Heart right ventricle (tissue), 16 donors: ENCODE measurements at regions not wholly inside any gene's neighbourhood (a gene's known extent, or its start where the extent isn't known, plus 50 kb on each side); places are given as distances from the start of the nearest gene placed in this dataset.

Source experiments
- ATAC-seq, 8 donors: fragments of 200-7000 bp; cut with Tn5 transposase; one replicate each; pipeline ENCODE4 v1.9.1; 2020; ENCODE audit warnings: mild to moderate bottlenecking in 8 of 8, moderate library complexity in 8 of 8, moderate number of reproducible peaks in 1 of 8
- DNase-seq, 2 donors: peaks; one replicate each; pipeline ENCODE4 v3.0.0-alpha.2; 2020
- H3K27ac ChIP-seq, 10 donors: fragments of 200-600 bp; sonication (generic) in 2 of 10; one replicate each; pipeline versions ENCODE4 v1.5.0 to v1.8.0; 2020 to 2022; ENCODE audit warnings: mild to moderate bottlenecking in 3 of 10
- H3K27me3 ChIP-seq, 7 donors: fragments of 200-600 bp; one replicate each; pipeline ENCODE4 v1.8.0; 2021 to 2022; ENCODE audit warnings: mild to moderate bottlenecking in 2 of 7
- H3K36me3 ChIP-seq, 9 donors: fragments of 200-600 bp; sonication (generic) in 1 of 9; one replicate each; pipeline versions ENCODE4 v1.5.0 to v1.8.0; 2020 to 2022; ENCODE audit warnings: mild to moderate bottlenecking in 2 of 9
- H3K4me1 ChIP-seq, 9 donors: fragments of 200-600 bp; sonication (generic) in 1 of 9; one replicate each; pipeline versions ENCODE4 v1.5.0 to v1.8.0; 2020 to 2022; ENCODE audit warnings: mild to moderate bottlenecking in 4 of 9
- H3K4me3 ChIP-seq, 10 donors: fragments of 200-600 bp; sonication (generic) in 2 of 10; one replicate each; pipeline versions ENCODE4 v1.5.0 to v1.8.0; 2020 to 2022; ENCODE audit warnings: mild to moderate bottlenecking in 7 of 10, moderate library complexity in 2 of 10
- H3K9me3 ChIP-seq, 11 donors: fragments of 200-600 bp in 10 of 11; sonication (generic) in 2 of 11; one replicate each; pipeline versions ENCODE4 v1.5.0 to v1.8.0; 2013 to 2022; ENCODE audit warnings: mild to moderate bottlenecking in 2 of 11, control low read depth in 1 of 11, moderate library complexity in 1 of 11
- CTCF ChIP-seq, 9 donors: fragments of 200-600 bp; sonication (generic) in 2 of 9; IDR thresholded peaks; one replicate each; pipeline versions ENCODE4 v1.5.0 to v1.8.0; 2021 to 2022; ENCODE audit warnings: antibody characterized with exemption in 9 of 9, mild to moderate bottlenecking in 5 of 9, moderate library complexity in 1 of 9
- WGBS, 2 donors: extraction: QIAGEN DNeasy Blood & Tissue Kit; methylation state at CpG; one replicate each; pipeline ENCODE4 v1.1.7; 2013; ENCODE audit warnings: inconsistent platforms in 1 of 2; 5-methylcytosine and 5-hydroxymethylcytosine counted together
- intact Hi-C, 10 donors: fragments of 100-400 bp; cut with DNase I; formaldehyde crosslinking; loops; one replicate each; pipeline versions ENCODE4 v1.11.1 to v1.14.2; 2022
- donor health status: Arrhythmogenic right ventricular cardiomyopathy.
- donor health status: ischemic (EF 13 %, LVEDD 7.1; RV severe dilation, severe dysfunction).
- donor health status: healthy with polysubstance abuse.
- donor health status: DM: no; HTN: yes; CAD: no.
- donor health status: DM: no; HTN: no; CAD: no.
- donor health status: ischemic (EF 25% LVEDD 6.9; RV normal size, moderate dysfunction).
- donor health status: ischemic (EF 25% LVEDD 5.7; RV mildly dilated, moderate dysfunction).
- donor health status: healthy.
- donor health status: DM: yes; HTN: yes; CAD: no.
- donor health status: Ischemic cardiomyopathy.
- donor health status: ischemic (EF 35%, LVEDD 5.7; RV mildly dilated, moderate dysfunction).
- donor health status: nonischemic (EF 11% LVEDD 7.7; RV severe dilation, severe dysfunction).
- donor health status: DM: yes; HTN: yes; CAD: no.
- donor health status: PGD.
- donor health status: ischemic (EF 29% LVEDD 5.4; RV normal size, mild dysfunction).
- donor health status: nonischemic (EF 23%, LVEDD 6.1; RV moderate dilation, normal function).

- 91 to 94% methylated on average over 1 of the region's 1 CpG for WGBS, 2 donors
- peaks cover 0 to 13% (median 4%) of the 10 kb centered on the region in 9 donors for H3K4me1 ChIP-seq
- ATAC-seq (no peak), DNase-seq (no peak)
- no peaks in the 10 kb centered on the region for H3K36me3 ChIP-seq
- H3K27ac ChIP-seq, result no peak overlapping the region
- no peak for TF ChIP-seq CTCF (IDR thresholded peaks at IDR 0.05)
- H3K9me3 ChIP-seq, result peaks cover 0 to 5% (median 0%) of the 10 kb centered on the region in 11 donors
- no peaks in the 10 kb centered on the region for H3K27me3 ChIP-seq
- H3K4me3 ChIP-seq, result no peak overlapping the region
- intact Hi-C loops, result loop anchor here in 6 of 10 donors (10.0 kb wide), 6 partner anchors 81 to 1431 kb away; partner anchors contain the start of gene OSR1 (in 1 of the 6)
Measured at GRCh38 chr2:18433872-18434271, 126.6 kb downstream of the RDH14 start.

- intact Hi-C loops, result loop anchor here in 6 of 10 donors (10.0 kb wide), 6 partner anchors 82 to 1432 kb away; partner anchors contain the start of gene OSR1 (in 1 of the 6)
- Histone ChIP-seq H3K27me3 (no peaks in the 10 kb centered on the region), H3K4me1 (peaks cover 0 to 13% (median 4%) of the 10 kb centered on the region in 9 donors), H3K9me3 (peaks cover 0 to under 1% (median 0%) of the 10 kb centered on the region in 11 donors), H3K4me3 (no peak overlapping the region), H3K36me3 (no peaks in the 10 kb centered on the region), H3K27ac (no peak overlapping the region)
- DNase-seq (no peak), ATAC-seq (peak in 1 of 8 donors; percentile 35)
- WGBS, 2 donors, result 27 to 31% methylated on average over 5 of the region's 5 CpGs
- TF ChIP-seq CTCF (IDR thresholded peaks at IDR 0.05), result no peak
Measured at GRCh38 chr2:18432999-18433398, 127.5 kb downstream of the RDH14 start.

GRCh38 chr2:18430996-18431748 is 129.3 kb downstream of the RDH14 start:
- Histone ChIP-seq H3K27ac (no peak overlapping the region), H3K9me3 (no peaks in the 10 kb centered on the region), H3K36me3 (no peaks in the 10 kb centered on the region), H3K4me1 (peaks cover 0 to 7% (median 2%) of the 10 kb centered on the region in 9 donors), H3K4me3 (no peak overlapping the region), H3K27me3 (no peaks in the 10 kb centered on the region)
- DNase-seq, result no peak
- ATAC-seq, result no peak
- intact Hi-C loops, result loop anchor here in 6 of 10 donors (10.0 kb wide), 6 partner anchors 84 to 1434 kb away; partner anchors contain the start of gene OSR1 (in 1 of the 6)
- no peak for TF ChIP-seq CTCF (IDR thresholded peaks at IDR 0.05)
- WGBS, 2 donors, result 87 to 88% methylated on average over 4 of the region's 4 CpGs

- H3K9me3 ChIP-seq, result no peaks in the 10 kb centered on the region
- intact Hi-C loops, result no loop called here
- H3K4me1 ChIP-seq, result no peaks in the 10 kb centered on the region
- H3K27ac ChIP-seq, result no peak overlapping the region
- ATAC-seq (no peak), DNase-seq (no peak)
- no peak overlapping the region for H3K4me3 ChIP-seq
- no peaks in the 10 kb centered on the region for H3K36me3 ChIP-seq
- no peak for TF ChIP-seq CTCF (IDR thresholded peaks at IDR 0.05)
- no peaks in the 10 kb centered on the region for H3K27me3 ChIP-seq
- WGBS, 2 donors, result 79 to 85% methylated on average over 6 of the region's 6 CpGs
Measured at GRCh38 chr2:18428516-18428915, 131.9 kb downstream of the RDH14 start.
